T47D (cell line): ENCODE measurements at regions not wholly inside any gene's neighbourhood (a gene's known extent, or its start where the extent isn't known, plus 50 kb on each side); places are given as distances from the start of the nearest gene placed in this dataset.

Experiments
- DNase-seq, 2 experiments: peaks; one replicate each; pipeline versions ENCODE4 v3.0.0 to v3.0.0-alpha.2; 2011 to 2012; ENCODE audit warnings: low read depth in 1 of 2, low spot score in 1 of 2
- JUND ChIP-seq: IDR thresholded peaks from 2 replicates; pipeline ENCODE4 v1.6.1; 2012; ENCODE audit warnings: low read depth
- in situ Hi-C: cut with HindIII; loops from 2 replicates; pipeline ENCODE4 v1.10.0; 2016; ENCODE audit warnings: low sequenced_read_pairs, low pct_unique_long_range_greater_than_20kb

DNA sequence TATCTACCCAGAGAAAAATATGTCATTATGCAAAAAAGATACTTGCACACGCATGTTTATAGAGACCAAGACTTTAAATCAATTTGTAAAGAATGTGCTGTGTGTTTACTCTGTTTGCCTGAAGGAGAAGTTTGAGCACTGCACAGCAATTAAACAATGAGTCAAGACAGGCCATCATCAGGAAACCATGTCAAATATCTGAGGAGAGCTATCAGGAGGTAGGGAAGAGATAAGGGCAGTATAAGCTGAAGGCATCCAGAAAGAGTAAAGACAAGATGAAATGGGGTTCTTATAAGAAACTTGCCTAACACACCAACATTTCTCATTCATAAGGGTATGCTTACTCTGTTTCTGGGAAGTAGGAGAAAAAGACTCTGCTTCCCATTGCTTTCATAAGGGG, 405.8 kb upstream of the PTGER4 start:
- no peak for DNase-seq
- in situ Hi-C loops: no loop called here

DNA sequence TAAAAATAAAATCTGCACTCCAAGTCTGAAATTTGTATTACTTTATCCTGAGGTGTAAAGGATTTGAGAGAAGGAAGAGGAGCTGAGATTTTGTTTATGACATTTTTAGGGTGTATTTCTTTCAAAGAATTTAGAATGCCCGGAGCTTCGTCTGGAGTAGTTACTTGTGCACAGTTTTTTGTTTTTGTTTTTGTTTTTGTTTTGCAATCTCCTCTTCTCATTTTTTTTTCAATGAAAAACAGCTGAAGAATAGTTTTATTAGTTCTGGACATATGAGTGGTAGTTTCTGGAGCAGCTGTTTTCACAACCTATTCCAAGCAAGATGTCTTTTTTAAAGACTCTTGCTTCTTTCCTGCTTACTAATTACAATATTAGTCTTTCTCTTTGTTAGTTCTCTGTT, 408.2 kb upstream of the PTGER4 start:
- DNase-seq: no peak
- in situ Hi-C loops: no loop called here

More for the DNA sequence above, 405.8 kb upstream of the PTGER4 start:
- no peak for TF ChIP-seq JUND

DNA sequence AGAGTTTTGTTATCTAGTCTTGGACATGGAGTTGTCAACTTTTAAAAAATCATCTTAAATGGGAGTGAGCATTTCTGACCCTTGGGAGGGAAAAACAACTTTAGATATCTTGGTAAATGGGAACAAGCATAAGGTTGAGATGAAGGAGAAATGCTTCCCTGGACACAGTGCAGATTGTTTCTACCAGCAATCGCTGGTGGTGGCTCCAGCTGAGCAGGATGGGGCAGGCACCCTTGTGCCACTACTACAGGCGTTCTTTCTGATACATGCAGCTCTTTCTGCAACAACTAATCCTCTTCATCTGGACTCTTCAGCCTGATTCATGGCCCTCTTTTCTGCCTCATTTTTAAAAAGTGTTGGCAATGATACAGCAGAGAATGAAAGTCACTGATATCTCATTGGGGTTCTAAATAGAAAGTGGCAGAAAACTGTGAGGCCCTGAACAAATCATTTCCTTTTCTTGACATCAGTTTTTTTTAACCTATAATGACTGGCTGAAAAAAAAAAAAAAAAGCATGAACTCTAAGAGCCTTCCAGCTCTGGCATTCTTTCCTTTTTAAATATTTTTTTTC, 409.4 kb upstream of the PTGER4 start:
- in situ Hi-C loops: no loop called here
- no peak for DNase-seq
- TF ChIP-seq JUND: no peak

More for the DNA sequence above, 408.2 kb upstream of the PTGER4 start:
- TF ChIP-seq JUND: no peak

DNA sequence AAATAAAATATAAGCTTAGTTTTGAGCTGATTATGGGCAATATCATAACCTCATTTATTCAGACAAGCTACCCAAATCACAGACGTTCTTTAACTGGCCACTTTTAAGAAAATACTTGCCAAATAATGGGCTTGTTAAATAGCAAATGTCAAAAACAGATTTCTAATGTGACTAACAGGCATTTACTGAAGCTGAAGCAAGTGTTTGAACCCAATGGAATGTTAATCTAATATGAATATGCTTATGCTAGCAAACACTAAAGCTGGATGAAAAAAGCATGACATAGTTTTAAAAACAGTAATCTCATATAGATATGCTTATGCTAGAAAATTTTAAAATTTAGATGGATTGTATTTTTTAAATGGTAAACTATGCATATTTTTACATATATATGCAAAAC, 411.6 kb upstream of the PTGER4 start:
- TF ChIP-seq JUND: no peak
- in situ Hi-C loops: no loop called here
- DNase-seq: no peak

DNA sequence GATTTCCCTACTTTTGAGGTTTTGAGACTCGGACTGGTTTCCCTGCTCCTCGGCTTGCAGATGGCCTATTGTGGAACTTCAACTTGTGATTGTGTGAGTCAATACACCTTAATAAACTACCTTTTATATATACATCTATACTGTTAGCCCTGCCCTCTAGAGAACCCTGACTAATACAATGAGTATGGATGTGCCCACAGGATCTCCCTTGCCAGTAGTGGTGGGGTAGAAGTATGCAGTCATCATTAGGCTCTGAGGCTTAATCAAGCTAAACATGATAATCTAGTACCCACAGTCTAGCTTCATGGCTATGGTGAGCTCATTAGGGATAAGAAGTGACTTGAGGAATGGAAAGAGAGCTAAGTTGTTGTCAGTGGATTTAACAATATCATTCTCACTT, 412.8 kb upstream of the PTGER4 start:
- TF ChIP-seq JUND: no peak
- DNase-seq: no peak
- in situ Hi-C loops: no loop called here

DNA sequence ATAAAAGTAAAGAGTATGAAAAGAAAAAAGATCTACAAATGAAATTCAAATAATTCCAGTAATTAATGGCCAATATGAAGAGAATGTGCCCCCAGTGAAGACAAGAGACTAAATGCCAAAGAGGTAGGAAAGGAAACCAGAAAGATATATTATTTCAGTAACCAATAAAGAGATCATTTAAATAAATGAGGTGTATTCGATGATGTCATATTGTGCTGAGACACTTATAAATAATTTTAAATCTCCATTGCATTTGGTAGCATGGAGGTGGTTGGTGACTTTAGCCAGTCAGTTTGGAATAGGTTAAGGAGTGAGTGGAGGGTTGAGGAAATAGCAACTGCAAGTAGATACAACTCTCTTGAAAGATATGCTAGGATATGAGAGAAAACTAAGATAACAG, 417.7 kb upstream of the PTGER4 start:
- no peak for DNase-seq
- TF ChIP-seq JUND: no peak
- in situ Hi-C loops: no loop called here

DNA sequence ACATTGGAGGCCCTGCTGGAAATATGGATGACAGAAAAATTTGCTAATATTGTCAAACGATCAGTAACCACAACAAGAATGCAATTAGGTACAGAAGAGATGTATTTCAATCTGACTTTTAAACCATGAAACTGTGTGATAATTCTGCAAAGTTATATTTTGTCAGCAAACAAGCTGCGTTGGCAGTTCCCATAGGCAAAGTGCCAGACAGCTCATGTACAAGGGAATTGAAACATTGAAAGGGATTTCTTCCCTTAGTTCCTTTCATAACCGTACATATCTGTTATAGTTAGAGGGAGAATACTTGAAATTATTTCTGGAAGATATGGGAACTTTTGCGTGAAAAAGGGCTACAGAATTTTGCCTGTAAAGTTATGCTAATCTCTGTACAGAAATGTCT, 419.4 kb upstream of the PTGER4 start:
- no peak for TF ChIP-seq JUND
- no peak for DNase-seq
- in situ Hi-C loops: no loop called here

DNA sequence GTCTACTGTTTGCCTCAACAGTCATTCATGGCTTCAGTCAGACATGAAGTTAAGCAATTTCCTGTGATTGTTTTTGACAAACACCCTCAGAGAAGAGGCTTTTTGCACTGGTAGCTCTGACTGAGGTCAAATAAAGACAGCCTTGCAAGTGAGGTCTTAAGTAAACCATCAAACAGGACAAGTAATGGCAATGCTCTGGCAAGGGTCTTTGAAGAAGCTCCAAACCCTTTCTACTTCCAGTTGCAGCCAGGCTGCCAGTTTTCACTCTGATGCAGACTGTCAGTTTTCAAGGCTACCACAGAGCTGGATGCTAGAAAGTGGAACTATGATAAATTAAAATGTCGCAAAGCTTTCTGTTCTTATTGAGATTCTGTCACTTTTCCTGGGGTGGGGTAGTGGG, 421.5 kb upstream of the PTGER4 start:
- in situ Hi-C loops: no loop called here
- DNase-seq: no peak
- TF ChIP-seq JUND: no peak

DNA sequence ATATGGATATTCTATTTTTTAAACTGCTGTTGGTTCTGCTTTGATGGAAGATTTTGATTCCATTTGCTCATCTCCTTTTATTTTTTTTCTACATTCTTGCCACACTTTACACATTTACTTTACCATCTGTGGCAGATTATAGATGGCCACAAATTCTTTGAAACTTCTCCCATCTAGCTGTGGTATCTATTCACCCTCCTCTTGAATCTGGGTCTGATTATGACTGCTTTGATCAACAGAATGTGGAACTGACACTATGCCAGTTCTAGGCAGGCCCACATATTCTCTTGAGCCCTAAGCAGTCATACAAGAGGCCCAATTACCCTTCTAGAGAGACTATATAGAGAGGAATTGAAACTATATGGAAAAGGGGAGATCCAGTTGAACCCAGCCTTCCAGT, 439.0 kb upstream of the PTGER4 start:
- in situ Hi-C loops: no loop called here
- TF ChIP-seq JUND: no peak
- DNase-seq: no peak

DNA sequence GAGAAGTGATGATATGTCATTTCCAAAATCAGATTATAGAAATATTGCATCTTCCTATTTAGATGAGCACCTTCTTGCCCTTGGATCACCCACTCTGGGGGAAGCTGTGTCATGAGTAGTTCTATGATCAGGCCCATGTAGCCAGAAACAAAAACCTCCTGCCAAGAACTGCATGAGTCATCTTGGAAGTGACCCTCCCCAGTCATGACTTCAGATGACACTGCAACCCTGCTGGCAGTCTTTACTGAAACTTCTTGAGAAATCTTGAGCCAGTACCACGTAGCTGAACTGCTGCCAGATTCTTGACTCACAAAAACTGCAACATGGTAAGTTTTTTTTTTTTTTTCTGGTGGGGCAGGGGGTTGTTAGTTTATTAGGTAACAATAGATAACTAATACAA, 439.6 kb upstream of the PTGER4 start:
- no peak for DNase-seq
- TF ChIP-seq JUND: no peak
- in situ Hi-C loops: no loop called here

DNA sequence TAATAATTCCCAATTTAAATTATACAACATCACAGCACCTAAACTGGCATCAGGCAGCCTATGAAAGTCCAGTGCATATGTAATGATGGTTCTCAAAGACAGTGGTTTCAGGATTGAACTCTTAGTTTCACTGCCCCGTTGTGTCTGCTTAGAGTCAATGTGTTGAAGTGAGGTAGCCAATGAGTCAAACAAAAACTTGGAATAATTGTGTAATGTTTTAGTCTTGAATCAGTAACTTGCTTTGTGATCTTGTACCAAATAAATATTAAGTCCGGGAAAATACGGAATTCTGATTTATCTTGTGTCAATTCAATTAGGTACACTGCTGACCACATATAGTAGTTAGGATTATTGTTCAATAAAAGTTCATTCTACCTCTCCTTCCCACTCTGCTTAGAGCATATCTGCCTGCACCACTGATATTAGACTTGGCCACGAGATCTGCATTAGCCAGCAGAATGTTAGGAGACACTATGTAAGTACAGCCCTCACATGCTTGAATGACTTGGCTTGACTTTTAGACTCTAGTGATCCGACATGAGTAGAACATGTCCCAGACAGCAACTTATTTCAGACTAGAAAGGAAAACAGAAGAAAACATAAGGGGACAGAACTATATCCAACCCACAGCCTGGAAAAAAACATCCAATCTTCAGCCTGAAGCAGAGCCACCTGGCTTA, 441.5 kb upstream of the PTGER4 start:
- DNase-seq: no peak
- in situ Hi-C loops: no loop called here
- TF ChIP-seq JUND: no peak

DNA sequence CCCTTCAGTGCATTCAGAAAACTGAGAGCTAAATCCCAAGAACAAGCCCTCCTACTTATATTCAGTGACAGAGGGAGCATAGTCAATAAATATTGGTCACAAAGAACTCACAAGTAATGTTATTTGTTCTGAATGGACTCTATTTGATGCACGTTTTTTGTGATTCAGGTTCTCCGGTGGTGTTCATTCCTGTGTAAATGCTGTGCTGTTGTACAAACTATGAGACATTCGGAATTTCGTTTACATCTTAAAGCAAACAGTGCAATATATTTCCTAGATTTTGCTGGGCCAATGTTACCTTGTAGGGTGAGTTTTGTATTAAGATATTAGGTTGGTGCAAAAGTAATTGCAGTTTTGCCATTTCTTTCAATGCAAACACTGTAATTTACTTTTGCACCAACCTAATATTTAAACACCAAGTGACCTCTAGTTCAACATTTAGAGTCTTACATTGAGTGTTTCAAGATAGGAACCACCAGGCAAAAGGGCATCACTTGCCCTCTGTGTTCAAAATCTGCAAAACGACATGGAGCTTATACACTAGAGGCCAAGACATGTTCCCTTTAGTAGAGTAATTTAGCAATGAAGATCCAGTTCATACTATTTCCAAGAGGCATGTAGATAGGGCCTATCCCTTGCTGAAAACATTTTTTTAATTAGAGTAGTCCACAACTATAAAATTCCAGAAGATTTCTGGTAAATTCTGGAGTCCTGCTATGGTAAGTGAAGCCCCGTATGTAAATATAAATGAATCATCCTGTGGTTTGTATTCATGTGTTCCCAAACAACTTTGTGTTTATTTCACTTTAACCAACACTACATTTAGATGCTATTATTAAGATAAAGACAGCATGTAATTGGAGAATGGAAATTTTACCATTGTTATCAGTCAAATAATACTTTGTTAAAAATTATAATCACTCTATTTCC, 444.0 kb upstream of the PTGER4 start:
- in situ Hi-C loops: no loop called here
- no peak for TF ChIP-seq JUND
- DNase-seq: no peak

DNA sequence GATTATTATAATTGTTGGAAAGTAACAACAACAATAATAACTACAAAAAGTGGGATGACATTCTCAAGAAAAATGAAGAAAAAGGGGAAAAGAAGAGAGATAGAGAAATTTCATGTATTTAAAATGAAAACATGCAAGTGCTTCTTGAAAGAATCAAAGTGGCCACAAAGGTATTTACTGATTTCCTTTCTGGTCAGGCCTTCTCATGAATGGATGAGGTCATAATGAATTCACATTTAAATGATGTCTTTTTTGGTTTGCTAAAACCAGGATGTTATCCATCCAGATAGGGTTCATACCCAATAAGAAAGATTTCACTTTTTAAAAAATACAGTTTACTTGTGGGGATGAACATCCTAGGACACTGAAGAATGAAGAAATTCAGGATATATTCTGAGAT, 446.4 kb upstream of the PTGER4 start:
- in situ Hi-C loops: no loop called here
- no peak for DNase-seq

More for the DNA sequence above, 446.4 kb upstream of the PTGER4 start:
- no peak for TF ChIP-seq JUND
